Endothelial cell of umbilical vein (primary cell): ENCODE measurements at regions not wholly inside any gene's neighbourhood (a gene's known extent, or its start where the extent isn't known, plus 50 kb on each side); places are given as distances from the start of the nearest gene placed in this dataset.

Experiments used
- CTCF ChIP-seq, 2 donors: IDR thresholded peaks; 1 replicate in 1 of 2; 2 replicates in 1 of 2; pipeline ENCODE4 v1.5.1; 2011; ENCODE audit warnings: low read length in 2 of 2, mild to moderate bottlenecking in 2 of 2, moderate library complexity in 2 of 2, control low read depth in 1 of 2, inconsistent platforms in 1 of 2, low read depth in 1 of 2; ENCODE audit not compliant: insufficient read depth in 1 of 2; ENCODE audit errors: extremely low read depth in 1 of 2
- EZH2 ChIP-seq: IDR thresholded peaks from 2 replicates; pipeline ENCODE4 v1.6.1; 2012; ENCODE audit warnings: borderline replicate concordance, low read depth, mild to moderate bottlenecking, moderate library complexity, low read length, inconsistent platforms; ENCODE audit not compliant: severe bottlenecking
- GATA2 ChIP-seq: IDR thresholded peaks from 2 replicates; pipeline ENCODE4 v1.7.0; 2011; ENCODE audit warnings: low read depth, mild to moderate bottlenecking, moderate library complexity, mixed read lengths, low read length; ENCODE audit not compliant: insufficient read length, insufficient read depth
- JUN ChIP-seq: IDR thresholded peaks from 2 replicates; pipeline ENCODE4 v1.6.1; 2011; ENCODE audit warnings: borderline replicate concordance, low read depth; ENCODE audit not compliant: insufficient read length, insufficient read depth
- MYC ChIP-seq: IDR thresholded peaks from one replicate; pipeline ENCODE4 v1.6.1; 2011; ENCODE audit warnings: mild to moderate bottlenecking, low read depth, low read length
- POLR2A ChIP-seq: IDR thresholded peaks from 2 replicates; pipeline ENCODE4 v1.6.1; 2012; ENCODE audit warnings: low read depth, mild to moderate bottlenecking, control low read depth, low read length
- POLR2AphosphoS5 ChIP-seq: IDR thresholded peaks from 2 replicates; pipeline ENCODE4 v1.6.1; 2012; ENCODE audit warnings: low read depth, mild to moderate bottlenecking, control low read depth, low read length, moderate library complexity; ENCODE audit not compliant: insufficient read depth
- TF ChIP-seq, protein P1 (sequence below): IDR thresholded peaks from 2 replicates; pipeline ENCODE4 v1.6.1; 2011; ENCODE audit not compliant: insufficient read depth, insufficient read length

GRCh38 chr7:153090209-153090608 is 330.7 kb downstream of the ACTR3B start:
- no peak for TF ChIP-seq POLR2A
- no peak for TF ChIP-seq CTCF (IDR thresholded peaks at IDR 0.05; ENCODE audit: extremely low read depth in 1 of 2, insufficient read depth in 1 of 2, low read depth in 1 of 2, low read length in 2 of 2)
- no peak for TF ChIP-seq EZH2
- no peak for TF ChIP-seq POLR2AphosphoS5
- TF ChIP-seq, protein P1, sequence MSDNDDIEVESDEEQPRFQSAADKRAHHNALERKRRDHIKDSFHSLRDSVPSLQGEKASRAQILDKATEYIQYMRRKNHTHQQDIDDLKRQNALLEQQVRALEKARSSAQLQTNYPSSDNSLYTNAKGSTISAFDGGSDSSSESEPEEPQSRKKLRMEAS = no peak
- no peak for TF ChIP-seq MYC
- no peak for TF ChIP-seq GATA2
- TF ChIP-seq JUN = no peak
